Gastrocnemius medialis (tissue), 4 donors: ENCODE measurements at regions not wholly inside any gene's neighbourhood (a gene's known extent, or its start where the extent isn't known, plus 50 kb on each side); places are given as distances from the start of the nearest gene placed in this dataset.

ENCODE experiments used
- POLR2A ChIP-seq, 2 donors: fragments of 450-650 bp; IDR thresholded peaks; one replicate each; pipeline ENCODE4 v1.6.1; 2017; ENCODE audit warnings: antibody characterized with exemption in 2 of 2, mild to moderate bottlenecking in 2 of 2, moderate library complexity in 2 of 2
- TF ChIP-seq, protein P1 (sequence below), 5 experiments: fragments of 450-650 bp in 3 of 5; fragments of 200-600 bp in 2 of 5; sonication (generic) in 2 of 5; IDR thresholded peaks in 4 of 5; conservative IDR thresholded peaks in 1 of 5; 1 replicate in 4 of 5; 2 replicates in 1 of 5; pipeline ENCODE4 v1.5.1; 2016 to 2019; ENCODE audit warnings: antibody characterized with exemption in 5 of 5, mild to moderate bottlenecking in 3 of 5, moderate library complexity in 3 of 5

DNA sequence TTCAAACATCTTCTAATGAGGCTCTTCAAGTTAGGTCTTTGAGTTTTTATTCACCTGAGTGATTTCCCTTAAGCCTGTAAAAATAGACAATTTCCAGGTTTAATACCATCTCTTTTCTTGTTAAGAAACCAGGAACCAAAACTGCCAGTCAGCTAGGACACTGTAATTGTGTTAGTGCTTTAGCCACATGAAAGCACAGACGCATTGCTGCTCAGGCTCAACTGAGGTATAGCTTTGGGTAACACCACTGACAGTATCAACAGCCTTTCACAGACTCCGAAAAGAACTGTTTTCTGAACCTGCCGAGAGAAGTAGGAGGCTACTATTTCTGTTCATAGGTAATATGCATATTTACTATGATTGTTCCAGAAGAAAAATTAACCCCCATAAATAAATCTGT lies 768.7 kb downstream of the ETS1 start:
- TF ChIP-seq, protein P1, sequence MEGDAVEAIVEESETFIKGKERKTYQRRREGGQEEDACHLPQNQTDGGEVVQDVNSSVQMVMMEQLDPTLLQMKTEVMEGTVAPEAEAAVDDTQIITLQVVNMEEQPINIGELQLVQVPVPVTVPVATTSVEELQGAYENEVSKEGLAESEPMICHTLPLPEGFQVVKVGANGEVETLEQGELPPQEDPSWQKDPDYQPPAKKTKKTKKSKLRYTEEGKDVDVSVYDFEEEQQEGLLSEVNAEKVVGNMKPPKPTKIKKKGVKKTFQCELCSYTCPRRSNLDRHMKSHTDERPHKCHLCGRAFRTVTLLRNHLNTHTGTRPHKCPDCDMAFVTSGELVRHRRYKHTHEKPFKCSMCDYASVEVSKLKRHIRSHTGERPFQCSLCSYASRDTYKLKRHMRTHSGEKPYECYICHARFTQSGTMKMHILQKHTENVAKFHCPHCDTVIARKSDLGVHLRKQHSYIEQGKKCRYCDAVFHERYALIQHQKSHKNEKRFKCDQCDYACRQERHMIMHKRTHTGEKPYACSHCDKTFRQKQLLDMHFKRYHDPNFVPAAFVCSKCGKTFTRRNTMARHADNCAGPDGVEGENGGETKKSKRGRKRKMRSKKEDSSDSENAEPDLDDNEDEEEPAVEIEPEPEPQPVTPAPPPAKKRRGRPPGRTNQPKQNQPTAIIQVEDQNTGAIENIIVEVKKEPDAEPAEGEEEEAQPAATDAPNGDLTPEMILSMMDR (IDR thresholded peaks at IDR 0.05 in 4 of 5, conservative IDR thresholded peaks at IDR 0.05 in 1 of 5): no peak
- TF ChIP-seq POLR2A (IDR thresholded peaks at IDR 0.05): no peak
